IMR-90 (cell line): ENCODE measurements at regions not wholly inside any gene's neighbourhood (a gene's known extent, or its start where the extent isn't known, plus 50 kb on each side); places are given as distances from the start of the nearest gene placed in this dataset.

Experiments used
- ATAC-seq: fragments of 200-7000 bp; cut with Tn5 transposase; 2 replicates; pipeline ENCODE4 v1.9.1; 2020; ENCODE audit warnings: low read depth, mild to moderate bottlenecking, moderate library complexity
- BruUV-seq: library from RNA; stranded (reverse); fragments of 400-500 nt; replicated peaks from 2 replicates; lab custom pipeline; 2021; lab: Mats Ljungman, UMichigan
- CTCF ChIA-PET: fragments of 300-600 bp; formaldehyde crosslinking; extraction: SDS; loops from one replicate; lab custom pipeline; 2021; ENCODE audit warnings: antibody characterized with exemption; lab: Yijun Ruan, JAX
- POLR2A ChIA-PET: fragments of 300-600 bp; sonication (Branson Sonifier 250); formaldehyde crosslinking; loops from one replicate; lab custom pipeline; 2022; ENCODE audit warnings: antibody characterized with exemption; ENCODE audit not compliant: unreplicated experiment; lab: Charles Lee
- DNase-seq: peaks from one replicate; pipeline ENCODE4 v3.0.0; 2013
- H2AFZ ChIP-seq: replicated peaks from 2 replicates; pipeline ENCODE3; 2013; ENCODE audit warnings: low read length, mild to moderate bottlenecking; ENCODE audit not compliant: poor library complexity
- H2AK5ac ChIP-seq: 2 replicates; pipeline ENCODE4 v1.6.1; 2013; ENCODE audit warnings: low read depth, low read length, inconsistent platforms
- H2AK9ac ChIP-seq: replicated peaks from 2 replicates; pipeline ENCODE3; 2013; ENCODE audit warnings: mild to moderate bottlenecking, low read depth, low read length, moderate library complexity; ENCODE audit not compliant: poor library complexity
- H2BK120ac ChIP-seq: 2 replicates; pipeline ENCODE4 v1.6.1; 2013; ENCODE audit warnings: low read depth, low read length, inconsistent platforms
- H2BK15ac ChIP-seq: 3 replicates; pipeline ENCODE4 v1.6.1; 2013; ENCODE audit warnings: low read depth, low read length, inconsistent platforms
- H2BK20ac ChIP-seq: 2 replicates; pipeline ENCODE4 v1.6.1; 2013; ENCODE audit warnings: low read depth, mild to moderate bottlenecking, inconsistent platforms, low read length, moderate library complexity
- H2BK5ac ChIP-seq: 2 replicates; pipeline ENCODE4 v1.6.1; 2013; ENCODE audit warnings: mild to moderate bottlenecking, low read depth, low read length, inconsistent platforms; ENCODE audit not compliant: poor library complexity, severe bottlenecking
- H3K14ac ChIP-seq: replicated peaks from 2 replicates; pipeline ENCODE4 v1.6.1; 2013; ENCODE audit warnings: low read depth, low read length, inconsistent platforms
- H3K18ac ChIP-seq: 2 replicates; pipeline ENCODE4 v1.6.1; 2013; ENCODE audit warnings: low read depth, low read length, control low read depth
- H3K23ac ChIP-seq: 2 replicates; pipeline ENCODE4 v1.6.1; 2013; ENCODE audit warnings: low read depth, low read length, inconsistent platforms
- H3K27ac ChIP-seq: 2 replicates; pipeline ENCODE4 v1.5.1; 2013; ENCODE audit warnings: mild to moderate bottlenecking, control low read depth, low read length; ENCODE audit not compliant: insufficient read depth
- H3K27me3 ChIP-seq: 2 replicates; pipeline ENCODE4 v1.6.1; 2013; ENCODE audit warnings: low read length; ENCODE audit not compliant: control insufficient read depth, insufficient read depth
- H3K36me3 ChIP-seq: 2 replicates; pipeline ENCODE4 v1.6.1; 2013; ENCODE audit warnings: low read length, mixed read lengths; ENCODE audit not compliant: control insufficient read depth, insufficient read depth
- H3K4ac ChIP-seq: 2 replicates; pipeline ENCODE4 v1.6.1; 2013; ENCODE audit warnings: low read depth, low read length, inconsistent platforms
- H3K4me1 ChIP-seq: 2 replicates; pipeline ENCODE4 v1.6.1; 2013; ENCODE audit warnings: low read length, mixed read lengths; ENCODE audit not compliant: control insufficient read depth, insufficient read depth
- H3K4me2 ChIP-seq: 2 replicates; pipeline ENCODE4 v1.6.1; 2013; ENCODE audit warnings: low read depth, mild to moderate bottlenecking, control low read depth, low read length, moderate library complexity
- H3K4me3 ChIP-seq: 2 replicates; pipeline ENCODE4 v1.5.1; 2013; ENCODE audit warnings: low read depth, mild to moderate bottlenecking, control low read depth, low read length, moderate library complexity; ENCODE audit not compliant: insufficient read depth
- H3K56ac ChIP-seq: 2 replicates; pipeline ENCODE4 v1.6.1; 2013; ENCODE audit warnings: low read length, inconsistent platforms; ENCODE audit not compliant: insufficient read depth; ENCODE audit errors: extremely low read depth
- H3K79me1 ChIP-seq, 2 experiments: 2 replicates each; pipeline ENCODE4 v1.6.1; 2013; ENCODE audit warnings: low read length in 2 of 2, inconsistent platforms in 1 of 2, low read depth in 1 of 2
- H3K9ac ChIP-seq: 2 replicates; pipeline ENCODE4 v1.6.1; 2013; ENCODE audit warnings: low read depth, low read length, control low read depth
- H3K9me1 ChIP-seq: 2 replicates; pipeline ENCODE4 v1.6.1; 2013; ENCODE audit warnings: low read length, inconsistent platforms; ENCODE audit not compliant: insufficient read depth
- H3K9me3 ChIP-seq: 2 replicates; pipeline ENCODE4 v1.6.1; 2013; ENCODE audit warnings: low read length; ENCODE audit not compliant: control insufficient read depth, insufficient read depth
- H4K20me1 ChIP-seq: 2 replicates; pipeline ENCODE4 v1.6.1; 2013; ENCODE audit warnings: low read length, inconsistent platforms; ENCODE audit not compliant: insufficient read depth
- H4K5ac ChIP-seq: 2 replicates; pipeline ENCODE4 v1.6.1; 2013; ENCODE audit warnings: mild to moderate bottlenecking, low read depth, low read length, control low read depth
- H4K8ac ChIP-seq, 2 experiments: 2 replicates each; pipeline ENCODE4 v1.6.1; 2013; ENCODE audit warnings: low read depth in 2 of 2, low read length in 2 of 2, control low read depth in 1 of 2, inconsistent platforms in 1 of 2
- H4K91ac ChIP-seq: 2 replicates; pipeline ENCODE4 v1.6.1; 2013; ENCODE audit warnings: low read depth, low read length, inconsistent platforms; ENCODE audit not compliant: insufficient read depth
- BHLHE40 ChIP-seq: fragments of 150-350 bp; IDR thresholded peaks from 2 replicates; pipeline ENCODE4 v1.6.1; 2016; ENCODE audit warnings: mild to moderate bottlenecking, low read depth, low read length
- FOS ChIP-seq: fragments of 150-350 bp; IDR thresholded peaks from 2 replicates; pipeline ENCODE4 v1.6.1; 2016; ENCODE audit warnings: low read depth, low read length
- MAFK ChIP-seq: IDR thresholded peaks from 2 replicates; pipeline ENCODE4 v1.6.1; 2012; ENCODE audit warnings: low read depth, low read length, improper control_type of control experiment
- WGBS, 2 experiments: methylation state at CpG; one replicate each; pipeline versions ENCODE4 v1.1.5 to v1.1.7; 2013; ENCODE audit warnings: missing lambda C conversion rate in 2 of 2; ENCODE audit not compliant: insufficient read length in 1 of 2; ENCODE audit errors: extremely low coverage in 2 of 2; 5-methylcytosine and 5-hydroxymethylcytosine counted together
- dilution Hi-C: fragments of 300-500 bp; cut with HindIII; formaldehyde crosslinking; loops from one replicate; pipeline ENCODE4 v1.14.3; 2018; ENCODE audit warnings: low sequenced_read_pairs; ENCODE audit not compliant: unreplicated experiment
- in situ Hi-C: fragments of 300-500 bp; cut with MboI; formaldehyde crosslinking; loops from 3 replicates; pipeline ENCODE4 v1.14.3; 2019; ENCODE audit warnings: low sequenced_read_pairs, inconsistent platforms, mixed read lengths
- intact Hi-C: fragments of 100-400 bp; cut with micrococcal nuclease; formaldehyde crosslinking; loops from 2 replicates; pipeline ENCODE4 v1.10.0; 2022
- TF ChIP-seq, protein P1 (sequence below): conservative IDR thresholded peaks from 2 replicates; pipeline ENCODE4 v1.5.1; 2012; ENCODE audit warnings: mild to moderate bottlenecking, low read depth, low read length, improper control_type of control experiment
- TF ChIP-seq, protein P2 (sequence below): fragments of 150-350 bp; IDR thresholded peaks from 2 replicates; pipeline ENCODE4 v1.6.1; 2016; ENCODE audit warnings: low read depth, mild to moderate bottlenecking, low read length, moderate library complexity, borderline replicate concordance

DNA sequence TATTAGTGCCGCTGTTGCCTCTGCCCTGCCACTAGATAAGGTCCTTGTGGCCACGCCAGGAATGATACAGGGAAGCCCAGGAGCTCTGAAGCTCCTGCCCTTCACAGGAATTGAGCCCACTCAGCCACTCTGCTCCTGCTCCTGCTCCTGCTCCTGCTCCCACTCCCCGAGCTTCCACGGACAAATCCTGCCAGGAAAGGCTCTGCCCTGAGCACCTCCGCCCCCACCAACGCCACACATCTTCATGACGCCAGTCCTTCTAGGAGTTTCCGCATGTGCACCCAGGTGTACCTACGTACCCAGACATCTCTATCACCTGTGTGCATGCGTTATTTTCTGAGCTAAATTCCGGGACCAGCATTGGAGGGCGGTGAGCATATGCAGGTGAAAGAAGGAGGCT is 369.1 kb downstream of the C16orf95 start:
- CTCF ChIA-PET = no interaction called here
- peak overlapping the region; percentile 77 for H4K91ac ChIP-seq

More for the DNA sequence above, 369.1 kb downstream of the C16orf95 start:
- POLR2A ChIA-PET = no interaction called here
- TF ChIP-seq BHLHE40 (no peak), MAFK (no peak), FOS (no peak)
- TF ChIP-seq, protein P1, sequence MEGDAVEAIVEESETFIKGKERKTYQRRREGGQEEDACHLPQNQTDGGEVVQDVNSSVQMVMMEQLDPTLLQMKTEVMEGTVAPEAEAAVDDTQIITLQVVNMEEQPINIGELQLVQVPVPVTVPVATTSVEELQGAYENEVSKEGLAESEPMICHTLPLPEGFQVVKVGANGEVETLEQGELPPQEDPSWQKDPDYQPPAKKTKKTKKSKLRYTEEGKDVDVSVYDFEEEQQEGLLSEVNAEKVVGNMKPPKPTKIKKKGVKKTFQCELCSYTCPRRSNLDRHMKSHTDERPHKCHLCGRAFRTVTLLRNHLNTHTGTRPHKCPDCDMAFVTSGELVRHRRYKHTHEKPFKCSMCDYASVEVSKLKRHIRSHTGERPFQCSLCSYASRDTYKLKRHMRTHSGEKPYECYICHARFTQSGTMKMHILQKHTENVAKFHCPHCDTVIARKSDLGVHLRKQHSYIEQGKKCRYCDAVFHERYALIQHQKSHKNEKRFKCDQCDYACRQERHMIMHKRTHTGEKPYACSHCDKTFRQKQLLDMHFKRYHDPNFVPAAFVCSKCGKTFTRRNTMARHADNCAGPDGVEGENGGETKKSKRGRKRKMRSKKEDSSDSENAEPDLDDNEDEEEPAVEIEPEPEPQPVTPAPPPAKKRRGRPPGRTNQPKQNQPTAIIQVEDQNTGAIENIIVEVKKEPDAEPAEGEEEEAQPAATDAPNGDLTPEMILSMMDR = no peak
- TF ChIP-seq, protein P2, sequence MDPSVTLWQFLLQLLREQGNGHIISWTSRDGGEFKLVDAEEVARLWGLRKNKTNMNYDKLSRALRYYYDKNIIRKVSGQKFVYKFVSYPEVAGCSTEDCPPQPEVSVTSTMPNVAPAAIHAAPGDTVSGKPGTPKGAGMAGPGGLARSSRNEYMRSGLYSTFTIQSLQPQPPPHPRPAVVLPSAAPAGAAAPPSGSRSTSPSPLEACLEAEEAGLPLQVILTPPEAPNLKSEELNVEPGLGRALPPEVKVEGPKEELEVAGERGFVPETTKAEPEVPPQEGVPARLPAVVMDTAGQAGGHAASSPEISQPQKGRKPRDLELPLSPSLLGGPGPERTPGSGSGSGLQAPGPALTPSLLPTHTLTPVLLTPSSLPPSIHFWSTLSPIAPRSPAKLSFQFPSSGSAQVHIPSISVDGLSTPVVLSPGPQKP = no peak
- Histone ChIP-seq H2AK9ac (no peak overlapping the region), H2AK5ac (peak overlapping the region; percentile 98), H3K14ac (no peak overlapping the region), H3K18ac (no peak overlapping the region), H2AFZ (no peak overlapping the region), H3K4me2 (no peak overlapping the region), H3K23ac (no peak overlapping the region), H3K27me3 (no peaks in the 10 kb centered on the region), H3K79me1 (peaks cover 0 to 26% of the 10 kb centered on the region in 2 experiments; a peak in 2 of 4 replicates), H4K5ac (no peak overlapping the region), H4K8ac (no peak overlapping the region), H2BK15ac (peak overlapping the region; percentile 85; the same call in 2 of the 3 replicates), H3K27ac (no peak overlapping the region), H3K9me3 (no peaks in the 10 kb centered on the region), H3K56ac (no peak overlapping the region), H2BK5ac (no peak overlapping the region), H3K4me3 (no peak overlapping the region), H2BK120ac (peak overlapping the region; percentile 90), H3K9ac (no peak overlapping the region), H3K4ac (peak overlapping the region; percentile 90), H2BK20ac (peak overlapping the region; percentile 85), H3K36me3 (no peaks in the 10 kb centered on the region), H3K9me1 (peaks cover 37% of the 10 kb centered on the region), H4K20me1 (peaks cover 3% of the 10 kb centered on the region; the same call in 1 of the 2 replicates), H3K4me1 (peaks cover 15% of the 10 kb centered on the region)
- intact Hi-C loops = no loop called here
- BruUV-seq = no TSS peak
- in situ Hi-C loops = no loop called here
- 100% methylated on average over 2 of the region's 12 CpGs; no CpG with 5 or more reads in 1 of the 2 experiments for WGBS, 2 experiments
- DNase-seq (no peak), ATAC-seq (no peak)
- dilution Hi-C loops = no loop called here
